Brain microvascular endothelial cell (primary cell): ENCODE measurements at regions not wholly inside any gene's neighbourhood (a gene's known extent, or its start where the extent isn't known, plus 50 kb on each side); places are given as distances from the start of the nearest gene placed in this dataset.
A peak's percentile ranks its signal among the peaks of the same experiment; 100 is the strongest.

Experiments
- DNase-seq: peaks from one replicate; pipeline ENCODE4 v3.0.0-alpha.2; 2020
- H3K27ac ChIP-seq: fragments of 250-450 bp; sonication (Bioruptor Pico); 2 replicates; pipeline ENCODE4 v1.5.1; 2020; ENCODE audit warnings: mild to moderate bottlenecking, moderate library complexity
- H3K27me3 ChIP-seq: fragments of 250-450 bp; sonication (Bioruptor Pico); replicated peaks from 2 replicates; pipeline ENCODE4 v1.5.1; 2020; ENCODE audit warnings: mild to moderate bottlenecking
- H3K36me3 ChIP-seq: fragments of 250-450 bp; sonication (Bioruptor Pico); replicated peaks from 2 replicates; pipeline ENCODE4 v1.5.1; 2020; ENCODE audit warnings: mild to moderate bottlenecking
- H3K4me3 ChIP-seq: 2 replicates; pipeline ENCODE4 v1.5.1; 2011; ENCODE audit warnings: low read depth, mild to moderate bottlenecking, control low read depth, low read length, moderate library complexity
- in situ Hi-C: cut with HindIII; loops from 2 replicates; pipeline ENCODE4 v1.10.0; 2017; ENCODE audit warnings: low sequenced_read_pairs, low pct_ligation_motif_present
- TF ChIP-seq, protein P1 (sequence below): IDR thresholded peaks from 2 replicates; pipeline ENCODE4 v1.5.1; 2011; ENCODE audit warnings: low read depth, mild to moderate bottlenecking, moderate library complexity, low read length, control low read depth, inconsistent platforms; ENCODE audit errors: missing control alignments

DNA sequence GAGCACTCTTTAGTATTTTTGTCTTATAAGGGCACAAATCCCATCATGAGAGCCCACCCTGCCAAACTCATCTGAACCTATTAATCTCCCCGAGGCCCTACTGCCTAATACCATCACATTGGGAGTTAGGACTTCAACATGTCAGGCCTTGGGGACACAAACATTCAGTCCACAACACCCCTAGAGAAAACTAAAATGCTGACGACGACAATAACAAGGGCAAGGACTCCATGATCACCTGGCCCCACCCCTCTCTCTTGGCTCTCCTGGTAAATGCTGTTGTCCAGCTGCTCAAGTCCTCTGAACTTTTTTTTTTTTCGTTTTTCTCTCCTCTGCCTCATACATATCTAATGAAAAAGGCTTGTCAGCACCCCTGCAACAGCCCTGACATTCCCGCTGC lies 118.8 kb upstream of the MKI67 start:
- H3K36me3 ChIP-seq: no peaks in the 10 kb centered on the region
- in situ Hi-C loops: no loop called here
- no peak overlapping the region for H3K4me3 ChIP-seq
- no peaks in the 10 kb centered on the region for H3K27me3 ChIP-seq
- TF ChIP-seq, protein P1, sequence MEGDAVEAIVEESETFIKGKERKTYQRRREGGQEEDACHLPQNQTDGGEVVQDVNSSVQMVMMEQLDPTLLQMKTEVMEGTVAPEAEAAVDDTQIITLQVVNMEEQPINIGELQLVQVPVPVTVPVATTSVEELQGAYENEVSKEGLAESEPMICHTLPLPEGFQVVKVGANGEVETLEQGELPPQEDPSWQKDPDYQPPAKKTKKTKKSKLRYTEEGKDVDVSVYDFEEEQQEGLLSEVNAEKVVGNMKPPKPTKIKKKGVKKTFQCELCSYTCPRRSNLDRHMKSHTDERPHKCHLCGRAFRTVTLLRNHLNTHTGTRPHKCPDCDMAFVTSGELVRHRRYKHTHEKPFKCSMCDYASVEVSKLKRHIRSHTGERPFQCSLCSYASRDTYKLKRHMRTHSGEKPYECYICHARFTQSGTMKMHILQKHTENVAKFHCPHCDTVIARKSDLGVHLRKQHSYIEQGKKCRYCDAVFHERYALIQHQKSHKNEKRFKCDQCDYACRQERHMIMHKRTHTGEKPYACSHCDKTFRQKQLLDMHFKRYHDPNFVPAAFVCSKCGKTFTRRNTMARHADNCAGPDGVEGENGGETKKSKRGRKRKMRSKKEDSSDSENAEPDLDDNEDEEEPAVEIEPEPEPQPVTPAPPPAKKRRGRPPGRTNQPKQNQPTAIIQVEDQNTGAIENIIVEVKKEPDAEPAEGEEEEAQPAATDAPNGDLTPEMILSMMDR: no peak
- H3K27ac ChIP-seq: no peak overlapping the region
- DNase-seq: no peak

GRCh38 chr10:128247576-128247975 lies 121.4 kb upstream of the MKI67 start:
- Histone ChIP-seq H3K36me3 (no peaks in the 10 kb centered on the region), H3K4me3 (no peak overlapping the region), H3K27ac (no peak overlapping the region), H3K27me3 (no peaks in the 10 kb centered on the region)
- DNase-seq: no peak
- in situ Hi-C loops: no loop called here
- TF ChIP-seq, protein P1: no peak

- no peaks in the 10 kb centered on the region for H3K27me3 ChIP-seq
- TF ChIP-seq, protein P1: no peak
- H3K27ac ChIP-seq: no peak overlapping the region
- H3K36me3 ChIP-seq: no peaks in the 10 kb centered on the region
- H3K4me3 ChIP-seq: no peak overlapping the region
- in situ Hi-C loops: no loop called here
- DNase-seq: peak; percentile 15
Observed at GRCh38 chr10:128254476-128254875, 128.3 kb upstream of the MKI67 start.

DNA sequence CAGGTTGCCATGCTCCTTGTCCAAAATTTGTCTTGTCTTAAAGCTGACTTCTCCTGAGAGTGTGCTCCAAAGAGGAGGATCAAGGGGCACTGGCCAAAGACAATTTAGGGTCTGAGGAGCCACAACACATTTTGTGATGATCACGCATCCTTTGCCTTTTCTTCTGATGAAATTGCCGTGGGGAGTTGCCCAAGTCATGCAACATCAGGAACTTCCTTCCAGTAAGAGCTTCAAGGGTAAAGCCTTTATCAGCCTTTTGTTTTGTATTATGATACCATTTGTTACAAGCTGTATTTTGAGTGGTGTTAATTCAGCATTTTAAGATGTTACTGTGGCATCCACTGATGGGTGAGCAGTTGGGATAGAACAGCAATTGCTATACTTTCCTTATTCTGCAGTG lies 131.2 kb upstream of the MKI67 start:
- no peak overlapping the region for H3K27ac ChIP-seq
- no peak overlapping the region for H3K4me3 ChIP-seq
- no peak for DNase-seq
- TF ChIP-seq, protein P1: no peak
- H3K36me3 ChIP-seq: no peaks in the 10 kb centered on the region
- in situ Hi-C loops: no loop called here
- no peaks in the 10 kb centered on the region for H3K27me3 ChIP-seq

DNA sequence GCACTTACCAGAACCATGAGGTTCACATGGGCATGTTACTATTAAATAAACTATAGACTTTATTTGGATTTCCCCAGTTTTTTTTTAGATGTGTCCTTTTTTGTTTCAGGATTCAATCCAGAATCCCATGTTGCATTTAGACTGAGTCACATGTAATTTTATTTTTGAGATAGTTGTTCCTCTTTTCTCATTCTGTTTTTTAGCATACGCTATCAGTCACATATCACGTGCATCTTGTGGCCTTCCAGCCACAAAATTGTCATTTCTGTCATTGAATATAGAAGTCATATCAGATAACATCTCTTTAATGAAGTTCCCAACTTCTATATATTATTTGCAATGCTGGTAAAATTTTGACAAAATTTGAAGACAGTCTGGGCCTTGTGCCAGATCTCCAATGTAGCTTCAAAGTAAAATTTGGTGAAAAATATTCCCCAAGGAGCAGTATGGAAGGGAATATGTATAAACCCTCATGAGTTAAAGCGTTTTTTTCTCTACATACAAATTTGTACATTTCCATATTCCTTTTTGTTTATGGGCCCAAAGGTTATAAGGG lies 132.3 kb upstream of the MKI67 start:
- in situ Hi-C loops: no loop called here
- no peak overlapping the region for H3K4me3 ChIP-seq
- H3K27me3 ChIP-seq: no peaks in the 10 kb centered on the region
- TF ChIP-seq, protein P1: no peak
- no peak overlapping the region for H3K27ac ChIP-seq
- no peaks in the 10 kb centered on the region for H3K36me3 ChIP-seq
- DNase-seq: no peak

DNA sequence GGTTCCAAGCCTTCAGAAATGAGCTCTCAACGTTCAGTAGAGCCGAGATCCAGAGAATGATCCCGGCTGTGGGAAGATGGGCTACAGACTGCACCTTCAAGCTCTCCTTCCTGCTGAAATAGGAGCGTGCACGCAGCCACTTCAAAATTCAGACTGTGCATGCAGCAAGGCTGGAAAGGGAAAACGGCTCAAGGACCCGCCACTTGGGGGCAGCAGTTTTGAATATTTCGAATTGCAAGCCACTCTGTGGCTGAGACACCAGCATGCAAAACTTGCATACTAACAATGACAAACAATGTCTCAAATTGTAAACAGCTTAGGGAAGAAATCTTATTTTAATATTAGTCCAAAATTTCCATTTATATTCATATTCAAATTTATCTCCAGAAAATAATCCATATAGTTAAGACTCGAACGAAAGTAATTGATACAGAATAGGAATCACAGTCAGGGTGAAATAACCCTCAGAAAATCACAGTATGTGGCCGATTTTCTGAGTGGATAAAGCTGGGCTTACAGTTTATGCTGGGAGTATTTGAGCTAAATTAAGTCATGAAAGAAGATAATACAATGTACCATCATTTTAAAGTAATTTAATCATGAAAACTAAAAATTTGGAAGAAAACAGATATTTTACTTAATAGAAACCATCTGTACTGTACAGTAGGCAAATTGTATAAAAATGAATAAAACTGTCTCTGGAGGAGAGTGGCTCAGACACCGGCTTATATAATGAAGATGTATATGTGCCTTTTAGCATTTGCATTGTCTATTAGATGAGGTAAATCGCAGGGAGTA lies 137.9 kb upstream of the MKI67 start:
- Histone ChIP-seq H3K27me3 (peaks cover 2% of the 10 kb centered on the region), H3K36me3 (no peaks in the 10 kb centered on the region), H3K27ac (no peak overlapping the region), H3K4me3 (no peak overlapping the region)
- peak; percentile 56 for DNase-seq
- in situ Hi-C loops: no loop called here
- TF ChIP-seq, protein P1: peak; percentile 73
